Caco-2 (cell line): ENCODE measurements at regions not wholly inside any gene's neighbourhood (a gene's known extent, or its start where the extent isn't known, plus 50 kb on each side); places are given as distances from the start of the nearest gene placed in this dataset.
A peak's percentile ranks its signal among the peaks of the same experiment; 100 is the strongest.

Source experiments
- BruUV-seq: library from RNA; stranded (reverse); fragments of 400-500 nt; replicated peaks from 2 replicates; lab custom pipeline; 2021; lab: Mats Ljungman, UMichigan
- CTCF ChIA-PET: fragments of 300-600 bp; sonication (Branson Sonifier 250); formaldehyde crosslinking; loops from one replicate; lab custom pipeline; 2022; ENCODE audit warnings: antibody characterized with exemption; lab: Charles Lee
- POLR2A ChIA-PET: fragments of 300-600 bp; sonication (Branson Sonifier 250); formaldehyde crosslinking; loops from one replicate; lab custom pipeline; 2022; ENCODE audit warnings: antibody characterized with exemption; lab: Charles Lee
- DNase-seq, 2 experiments: peaks; one replicate each; pipeline versions ENCODE4 v3.0.0 to v3.0.0-alpha.2; 2020 to 2022
- H3K27me3 ChIP-seq: replicated peaks from 2 replicates; pipeline ENCODE4 v1.6.0; 2011; ENCODE audit warnings: low read length; ENCODE audit not compliant: control insufficient read depth, insufficient read depth
- H3K36me3 ChIP-seq: 2 replicates; pipeline ENCODE4 v1.5.1; 2011; ENCODE audit warnings: low read length; ENCODE audit not compliant: control insufficient read depth, insufficient read depth
- H3K4me1 ChIP-seq: fragments of 250-450 bp; sonication (Bioruptor Pico); 2 replicates; pipeline ENCODE4 v1.5.1; 2020; ENCODE audit warnings: mild to moderate bottlenecking
- H3K4me3 ChIP-seq: 2 replicates; pipeline ENCODE4 v1.5.1; 2011; ENCODE audit warnings: low read depth, mild to moderate bottlenecking, control low read depth, low read length
- H3K9me3 ChIP-seq: fragments of 250-450 bp; sonication (Bioruptor Pico); 2 replicates; pipeline ENCODE4 v1.5.1; 2020; ENCODE audit warnings: mild to moderate bottlenecking, moderate library complexity
- H3K27ac Mint-ChIP-seq: one replicate; pipeline ENCODE4 v1.8.0; 2022; ENCODE audit warnings: mixed read lengths; ENCODE audit not compliant: unreplicated experiment
- H3K27me3 Mint-ChIP-seq: one replicate; pipeline ENCODE4 v1.8.0; 2022; ENCODE audit warnings: mixed read lengths; ENCODE audit not compliant: insufficient read depth, unreplicated experiment
- H3K36me3 Mint-ChIP-seq: one replicate; pipeline ENCODE4 v1.8.0; 2022; ENCODE audit warnings: mild to moderate bottlenecking, mixed read lengths; ENCODE audit not compliant: insufficient read depth, unreplicated experiment
- H3K4me1 Mint-ChIP-seq: one replicate; pipeline ENCODE4 v1.8.0; 2022; ENCODE audit warnings: low read depth, mixed read lengths; ENCODE audit not compliant: unreplicated experiment
- H3K4me3 Mint-ChIP-seq: one replicate; pipeline ENCODE4 v1.8.0; 2022; ENCODE audit warnings: mild to moderate bottlenecking, moderate library complexity, mixed read lengths; ENCODE audit not compliant: unreplicated experiment
- H3K9me3 Mint-ChIP-seq: one replicate; pipeline ENCODE4 v1.8.0; 2022; ENCODE audit warnings: mixed read lengths; ENCODE audit not compliant: unreplicated experiment
- CTCF ChIP-seq, 2 experiments: fragments of 200-600 bp in 1 of 2; IDR thresholded peaks; 1 replicate in 1 of 2; 2 replicates in 1 of 2; pipeline versions ENCODE4 v1.5.1 to v1.8.0; 2011 to 2022; ENCODE audit warnings: antibody characterized with exemption in 1 of 2, control low read depth in 1 of 2, inconsistent platforms in 1 of 2, low read depth in 1 of 2, low read length in 1 of 2, mild to moderate bottlenecking in 1 of 2, moderate library complexity in 1 of 2; ENCODE audit not compliant: insufficient read depth in 1 of 2, severe bottlenecking in 1 of 2, unreplicated experiment in 1 of 2
- intact Hi-C: fragments of 100-400 bp; cut with micrococcal nuclease; formaldehyde crosslinking; loops from one replicate; pipeline ENCODE4 v1.10.0; 2022; ENCODE audit not compliant: unreplicated experiment

GRCh38 chr2:147135376-147135775, 709.5 kb upstream of the ACVR2A start:
- TF ChIP-seq CTCF (IDR thresholded peaks at IDR 0.05; ENCODE audit: insufficient read depth in 1 of 2, low read depth in 1 of 2, low read length in 1 of 2, severe bottlenecking in 1 of 2, unreplicated experiment in 1 of 2) = no peak
- Mint-ChIP-seq H3K4me1 (no peaks in the 10 kb centered on the region), H3K4me3 (no peak overlapping the region), H3K9me3 (no peaks in the 10 kb centered on the region), H3K27me3 (no peaks in the 10 kb centered on the region), H3K27ac (no peak overlapping the region), H3K36me3 (no peaks in the 10 kb centered on the region)
- intact Hi-C loops = no loop called here
- POLR2A ChIA-PET = no interaction called here
- Histone ChIP-seq H3K36me3 (no peaks in the 10 kb centered on the region), H3K4me1 (peaks cover 5% of the 10 kb centered on the region; the same call in 1 of the 2 replicates), H3K4me3 (no peak overlapping the region), H3K27me3 (no peaks in the 10 kb centered on the region), H3K9me3 (no peaks in the 10 kb centered on the region)
- DNase-seq = no peak
- CTCF ChIA-PET = no interaction called here
- no TSS peak for BruUV-seq

- Histone ChIP-seq H3K4me3 (no peak overlapping the region), H3K9me3 (no peaks in the 10 kb centered on the region), H3K27me3 (no peaks in the 10 kb centered on the region), H3K36me3 (no peaks in the 10 kb centered on the region), H3K4me1 (peaks cover 5% of the 10 kb centered on the region; the same call in 1 of the 2 replicates)
- no TSS peak for BruUV-seq
- TF ChIP-seq CTCF (IDR thresholded peaks at IDR 0.05; ENCODE audit: insufficient read depth in 1 of 2, low read depth in 1 of 2, low read length in 1 of 2, severe bottlenecking in 1 of 2, unreplicated experiment in 1 of 2) = no peak
- Mint-ChIP-seq H3K9me3 (no peaks in the 10 kb centered on the region), H3K27ac (no peak overlapping the region), H3K27me3 (no peaks in the 10 kb centered on the region), H3K36me3 (no peaks in the 10 kb centered on the region), H3K4me3 (no peak overlapping the region), H3K4me1 (no peaks in the 10 kb centered on the region)
- DNase-seq = peak in 1 of 2 experiments; percentile 5
- POLR2A ChIA-PET = interaction anchor here (0.6 kb wide), 1 partner anchor 887 kb away, joined by 3 read pairs; the partner anchor contains the start of genes MBD5 and ORC4
- CTCF ChIA-PET = no interaction called here
- intact Hi-C loops = no loop called here
Measured at GRCh38 chr2:147133286-147133908, 711.4 kb upstream of the ACVR2A start.

- DNase-seq = no peak
- TF ChIP-seq CTCF (IDR thresholded peaks at IDR 0.05; ENCODE audit: insufficient read depth in 1 of 2, low read depth in 1 of 2, low read length in 1 of 2, severe bottlenecking in 1 of 2, unreplicated experiment in 1 of 2) = no peak
- no peaks in the 10 kb centered on the region for H3K36me3 Mint-ChIP-seq
- intact Hi-C loops = no loop called here
- peaks cover 22% of the 10 kb centered on the region for H3K9me3 Mint-ChIP-seq
- Histone ChIP-seq H3K9me3 (no peaks in the 10 kb centered on the region), H3K27me3 (no peaks in the 10 kb centered on the region), H3K4me3 (no peak overlapping the region), H3K4me1 (no peaks in the 10 kb centered on the region), H3K36me3 (no peaks in the 10 kb centered on the region)
- BruUV-seq = no TSS peak
- ChIA-PET POLR2A (no interaction called here), CTCF (no interaction called here)
- no peak overlapping the region for H3K4me3 Mint-ChIP-seq
- no peak overlapping the region for H3K27ac Mint-ChIP-seq
- no peaks in the 10 kb centered on the region for H3K27me3 Mint-ChIP-seq
- no peaks in the 10 kb centered on the region for H3K4me1 Mint-ChIP-seq
Measured at GRCh38 chr2:147125145-147125544, 719.7 kb upstream of the ACVR2A start.
